ENCODE measurements at regions not wholly inside any gene's neighbourhood (a gene's known extent, or its start where the extent isn't known, plus 50 kb on each side); places are given as distances from the start of the nearest gene placed in this dataset.

- no peak for DNase-seq (ENCODE audit: low read depth in 4 of 4, low spot score in 2 of 4)
Measured at GRCh38 chr10:129134371-129134770, 332.7 kb upstream of the MGMT start.

- DNase-seq (ENCODE audit: low read depth in 4 of 4, low spot score in 2 of 4): no peak
Measured at GRCh38 chr10:129135624-129136023, 331.4 kb upstream of the MGMT start.

- DNase-seq (ENCODE audit: low read depth in 4 of 4, low spot score in 2 of 4): no peak
Measured at GRCh38 chr10:129136074-129136473, 331.0 kb upstream of the MGMT start.

GRCh38 chr10:129136951-129137350 is 330.1 kb upstream of the MGMT start:
- no peak for DNase-seq (ENCODE audit: low read depth in 4 of 4, low spot score in 2 of 4)

- no peak for DNase-seq (ENCODE audit: low read depth in 4 of 4, low spot score in 2 of 4)
Measured at GRCh38 chr10:129140921-129141885, 325.8 kb upstream of the MGMT start.

- no peak for DNase-seq (ENCODE audit: low read depth in 4 of 4, low spot score in 2 of 4)
Measured at GRCh38 chr10:129151281-129151680, 315.8 kb upstream of the MGMT start.

GRCh38 chr10:129156406-129156805 is 310.6 kb upstream of the MGMT start:
- DNase-seq (ENCODE audit: low read depth in 4 of 4, low spot score in 2 of 4): no peak

DNA sequence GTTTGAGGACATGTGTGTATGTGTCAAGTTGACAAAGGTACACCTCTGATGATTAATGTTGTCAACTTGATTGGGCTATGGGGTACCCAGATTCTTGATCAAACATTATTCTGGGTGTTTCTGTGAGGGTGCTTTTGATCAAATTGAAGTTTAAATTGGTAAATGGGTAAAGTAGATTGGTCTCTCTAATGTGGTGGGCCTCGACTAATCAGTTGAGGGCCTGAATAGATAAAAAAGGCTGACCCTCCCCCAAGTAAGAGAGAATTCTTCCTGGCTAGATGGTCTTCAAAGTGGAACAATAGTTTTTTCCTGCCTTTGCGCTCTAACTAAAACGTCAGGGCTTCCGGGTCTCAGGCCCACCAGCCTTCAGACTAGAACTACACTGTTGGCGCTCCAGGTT is 309.9 kb upstream of the MGMT start:
- no peak for DNase-seq (ENCODE audit: low read depth in 4 of 4, low spot score in 2 of 4)

DNA sequence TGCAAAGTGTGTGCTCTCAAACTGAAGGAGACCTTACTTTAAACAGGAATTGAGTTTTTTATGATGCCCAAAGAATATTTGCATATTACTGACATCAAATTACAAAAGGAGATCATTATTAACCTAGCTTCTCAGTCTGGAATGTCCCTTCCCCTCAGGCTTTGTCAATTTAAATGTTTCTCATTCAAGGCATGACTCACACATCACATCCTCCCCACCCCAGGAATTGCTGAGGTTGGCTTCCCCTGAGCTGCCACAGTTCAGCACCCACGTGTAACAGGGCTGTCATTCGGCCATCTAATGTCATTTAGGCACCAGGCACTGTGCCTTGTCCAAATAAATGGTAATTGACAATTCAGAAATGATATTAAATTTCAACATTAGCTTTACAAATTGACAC is 305.9 kb upstream of the MGMT start:
- DNase-seq (ENCODE audit: low read depth in 4 of 4, low spot score in 2 of 4): peak in 1 of 4 donors; percentile 35

DNA sequence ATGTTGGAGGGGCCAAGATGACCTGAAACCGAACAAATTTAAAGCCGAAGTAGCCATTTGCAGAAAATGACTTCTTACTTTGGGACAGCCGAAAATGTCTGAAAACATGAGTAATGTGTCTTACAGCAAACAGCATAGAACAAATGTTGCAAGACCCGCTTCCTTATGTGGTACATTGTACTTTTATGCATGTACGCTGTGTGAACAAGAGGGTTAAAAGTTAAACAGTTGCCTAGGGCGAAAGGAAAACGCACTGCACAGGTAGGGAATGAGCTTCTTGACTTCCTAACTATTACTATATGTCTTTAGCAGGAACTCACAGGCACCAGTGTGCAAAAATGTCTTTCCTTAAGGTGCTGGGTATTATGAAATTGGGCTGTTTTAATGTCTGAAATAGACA is 303.5 kb upstream of the MGMT start:
- no peak for DNase-seq (ENCODE audit: low read depth in 4 of 4, low spot score in 2 of 4)

DNA sequence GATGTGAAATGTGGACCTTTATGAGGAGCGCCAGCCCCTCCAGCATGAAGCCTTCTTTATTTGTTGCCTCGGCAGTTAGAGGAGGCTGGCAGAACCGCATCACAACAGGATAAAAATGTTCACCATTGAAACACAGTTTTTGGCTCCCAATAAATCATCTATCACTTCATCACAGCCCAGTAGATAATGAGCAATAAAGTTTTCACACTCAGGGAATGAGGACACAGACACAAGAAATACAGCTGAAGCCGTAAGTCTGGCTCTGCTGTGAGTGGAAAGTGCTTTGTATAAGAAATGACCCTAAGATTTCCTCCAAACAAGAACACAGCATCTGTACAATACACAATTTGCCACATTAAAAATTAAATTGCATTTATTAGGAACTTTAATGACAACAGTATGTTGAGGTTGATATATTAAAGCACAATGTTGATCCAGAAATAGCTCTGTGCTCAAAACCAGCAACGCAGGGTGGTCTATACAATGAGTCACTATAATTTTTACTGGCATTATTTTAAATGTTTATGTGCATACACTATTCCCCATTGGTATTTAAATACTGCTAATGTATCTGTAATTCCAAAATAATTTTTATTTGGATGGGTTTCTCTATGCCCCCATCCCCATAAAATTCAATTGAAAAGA is 301.8 kb upstream of the MGMT start:
- no peak for DNase-seq (ENCODE audit: low read depth in 4 of 4, low spot score in 2 of 4)

DNA sequence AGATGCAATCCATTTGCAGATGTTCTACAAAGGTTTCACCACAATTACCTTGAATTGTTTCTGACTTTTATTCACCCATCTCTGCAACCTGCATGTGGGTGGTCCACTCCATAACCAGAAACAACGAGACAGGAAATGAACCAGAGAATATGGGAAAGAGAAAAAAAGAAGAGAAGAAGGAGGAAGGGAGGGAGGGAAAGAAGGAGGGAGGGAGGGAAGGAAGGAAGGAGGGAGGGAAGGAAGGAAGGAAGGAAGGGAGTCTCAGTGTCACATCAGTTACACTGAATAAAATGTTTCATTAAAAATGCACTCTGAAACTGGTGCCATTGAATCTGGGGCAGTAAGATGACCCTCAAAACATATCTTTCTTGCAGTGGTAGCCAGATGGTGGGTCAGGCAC is 301.3 kb upstream of the MGMT start:
- DNase-seq (ENCODE audit: low read depth in 4 of 4, low spot score in 2 of 4): no peak

GRCh38 chr10:129168660-129169059 is 298.4 kb upstream of the MGMT start:
- DNase-seq (ENCODE audit: low read depth in 4 of 4, low spot score in 2 of 4): no peak

GRCh38 chr10:129169115-129169514 is 297.9 kb upstream of the MGMT start:
- DNase-seq (ENCODE audit: low read depth in 4 of 4, low spot score in 2 of 4): no peak

DNA sequence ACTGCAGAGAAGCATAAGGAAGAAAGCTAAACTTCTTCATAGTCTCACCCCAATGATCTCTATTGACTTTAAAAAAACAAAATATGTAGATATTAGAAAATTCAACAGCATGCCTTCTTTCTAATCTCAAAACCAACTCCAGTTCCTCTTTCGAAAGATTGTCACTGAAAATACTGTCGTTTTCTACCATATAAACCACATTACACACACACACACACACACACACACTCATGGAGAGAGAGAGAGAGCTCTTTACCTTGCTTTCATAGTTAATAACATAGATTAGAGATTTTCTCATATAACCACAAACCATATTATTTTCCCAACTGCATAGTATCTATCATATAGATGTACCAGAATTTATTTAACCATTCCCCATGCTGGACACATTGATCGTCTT is 296.2 kb upstream of the MGMT start:
- no peak for DNase-seq (ENCODE audit: low read depth in 4 of 4, low spot score in 2 of 4)

DNA sequence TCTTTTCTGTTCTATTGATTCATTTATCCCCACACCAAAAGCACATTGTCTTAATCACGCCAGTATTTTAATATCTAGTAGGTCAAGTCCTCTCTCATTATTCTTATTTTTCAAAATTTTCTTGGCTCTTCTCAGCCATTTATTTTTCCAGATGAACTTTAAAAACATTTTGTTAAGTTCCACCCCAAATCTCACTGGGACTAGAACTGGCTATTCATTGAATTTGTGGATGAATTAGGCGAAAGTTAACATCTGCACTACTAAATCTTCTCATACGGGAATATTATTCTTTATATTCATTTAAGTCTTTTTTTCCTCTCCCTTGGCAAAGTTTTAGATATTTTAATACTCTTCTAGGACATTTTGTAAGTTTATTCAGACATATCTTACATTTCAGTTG is 295.2 kb upstream of the MGMT start:
- DNase-seq (ENCODE audit: low read depth in 4 of 4, low spot score in 2 of 4): no peak

GRCh38 chr10:129174232-129175014 is 292.6 kb upstream of the MGMT start:
- no peak for DNase-seq (ENCODE audit: low read depth in 4 of 4, low spot score in 2 of 4)

DNA sequence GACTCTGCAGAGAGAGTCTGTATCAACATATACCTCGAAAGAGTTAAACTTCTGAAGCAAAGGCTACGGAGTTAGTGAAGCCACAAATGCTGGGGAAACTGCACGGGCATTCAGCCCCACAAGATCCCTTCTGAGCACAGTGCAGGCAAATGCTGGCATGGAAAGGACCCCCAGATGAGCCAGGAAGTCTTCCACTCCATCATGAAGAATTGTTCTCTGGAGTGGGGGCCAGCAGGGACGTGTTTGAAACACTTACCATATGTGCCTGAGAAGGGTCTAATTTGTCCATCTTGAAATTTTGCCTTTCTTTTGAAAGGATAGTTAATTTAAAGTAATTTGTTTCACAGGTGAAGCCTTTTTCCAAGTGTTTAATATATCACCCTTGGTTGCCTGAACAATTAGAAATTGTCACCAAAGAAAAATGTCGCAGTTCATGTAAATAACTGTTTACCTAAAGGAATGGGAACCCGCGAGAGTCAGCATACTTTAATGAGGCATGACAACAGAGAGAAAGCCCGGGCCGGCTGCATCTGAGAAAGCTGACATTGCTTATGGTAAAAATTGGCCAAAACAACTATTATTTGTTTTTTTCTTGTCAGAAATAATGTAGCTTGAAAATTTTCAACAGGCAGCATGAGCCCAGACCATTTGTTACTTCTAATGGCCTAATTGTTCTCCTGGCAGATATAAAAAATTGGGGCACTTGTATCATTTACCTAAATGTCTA is 287.6 kb upstream of the MGMT start:
- no peak for DNase-seq (ENCODE audit: low read depth in 4 of 4, low spot score in 2 of 4)

DNA sequence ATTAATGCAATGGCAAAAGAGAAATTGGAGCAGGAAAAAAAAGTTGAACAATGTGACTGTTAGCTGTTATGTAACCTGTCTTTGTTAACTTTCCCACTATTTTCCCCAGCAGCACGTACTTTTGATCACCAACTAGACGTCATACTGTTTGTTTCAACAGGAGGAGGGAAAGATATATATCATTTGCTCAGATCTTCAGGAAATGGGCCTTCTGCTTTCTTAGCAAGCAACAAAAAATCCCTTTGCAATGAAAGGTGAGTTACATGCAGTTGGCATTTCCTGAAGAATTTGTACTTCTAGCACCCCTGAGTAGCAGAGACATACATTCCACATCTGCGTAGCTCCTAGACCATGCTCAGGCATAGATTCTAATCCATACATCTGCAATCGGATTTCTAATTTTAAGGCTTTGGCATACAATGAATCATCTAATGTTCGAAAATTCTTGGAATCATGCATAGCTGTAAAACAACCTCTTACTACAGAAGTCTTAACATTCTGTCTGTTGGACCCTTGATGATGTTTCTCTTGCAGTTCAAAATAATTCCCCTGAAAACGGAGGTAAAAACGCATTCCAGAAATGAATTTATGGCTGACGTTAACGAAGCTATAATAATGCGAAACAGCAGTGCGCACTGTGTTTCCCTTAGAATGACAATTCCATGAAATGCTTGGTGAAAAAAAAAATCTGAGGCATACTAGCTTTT is 286.9 kb upstream of the MGMT start:
- no peak for DNase-seq (ENCODE audit: low read depth in 4 of 4, low spot score in 2 of 4)

DNA sequence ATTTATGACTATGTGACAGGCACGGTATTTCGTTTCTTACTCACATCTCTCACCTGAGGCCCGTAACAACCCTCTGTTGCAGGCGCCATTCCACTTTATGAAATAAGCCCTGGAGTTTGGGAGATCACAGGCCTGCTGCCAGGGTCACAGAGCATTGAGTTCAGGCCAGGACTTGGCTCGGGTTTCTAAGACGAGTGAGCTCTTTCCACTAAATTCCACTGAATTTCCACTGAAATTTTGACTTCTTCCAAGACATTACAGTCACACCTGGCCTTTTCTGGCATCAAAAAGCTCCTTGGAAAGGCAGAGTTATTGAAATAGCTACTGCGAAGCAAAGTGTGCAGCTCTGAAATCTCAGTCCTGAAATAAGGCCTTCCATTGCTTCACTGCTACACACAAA is 282.8 kb upstream of the MGMT start:
- no peak for DNase-seq (ENCODE audit: low read depth in 4 of 4, low spot score in 2 of 4)
